ENCODE measurements at regions not wholly inside any gene's neighbourhood (a gene's known extent, or its start where the extent isn't known, plus 50 kb on each side); places are given as distances from the start of the nearest gene placed in this dataset.

DNA sequence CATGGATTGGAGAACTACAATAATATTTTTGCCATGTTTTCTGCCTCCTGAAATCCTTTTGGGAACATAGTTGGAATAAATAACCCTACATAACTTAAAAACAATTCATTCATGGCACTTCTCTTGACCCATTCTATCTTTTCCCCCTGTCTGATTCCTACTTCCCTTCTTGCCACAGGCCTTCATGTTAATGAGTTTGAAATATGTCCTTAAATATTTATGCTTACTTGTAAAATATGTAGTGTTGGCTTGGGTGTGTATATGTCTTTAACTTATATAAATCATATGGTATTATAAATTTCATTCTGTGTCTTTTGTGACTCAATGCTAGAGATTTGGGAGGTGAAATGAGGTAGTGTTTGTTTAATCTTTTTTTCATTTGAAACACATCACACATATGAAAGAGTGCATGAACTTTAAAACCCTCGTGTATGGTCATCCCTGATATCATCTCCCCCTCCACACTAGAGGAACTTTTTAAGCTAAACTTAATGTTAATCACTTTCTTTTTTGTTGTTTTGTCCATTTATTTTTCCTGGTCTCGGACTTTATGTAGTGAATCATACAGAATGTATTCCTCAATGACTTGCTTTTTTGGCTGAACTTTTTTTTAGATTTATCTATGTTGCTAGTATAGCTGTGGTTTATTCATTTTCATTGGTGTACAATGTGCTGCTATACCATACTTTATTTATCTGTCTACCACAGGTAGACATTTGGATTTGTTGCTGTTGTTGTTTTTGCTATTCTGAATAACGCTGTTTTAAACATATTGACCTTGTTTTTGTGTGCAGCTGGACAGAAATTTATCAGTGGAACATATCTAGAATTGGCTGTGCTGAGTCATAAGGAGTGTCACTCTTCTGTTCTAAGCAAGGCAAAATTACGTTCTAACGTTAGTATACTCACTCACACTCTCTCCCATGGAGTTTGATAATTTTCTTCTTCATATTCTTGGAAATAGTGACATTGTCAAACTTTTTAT, 441.6 kb downstream of the PLPP3 start:
- no peaks in the 10 kb centered on the region for H3K9me3 ChIP-seq (replicated peaks; ENCODE audit: control insufficient read depth, low read depth, low read length)
- no peaks in the 10 kb centered on the region for H3K27me3 ChIP-seq (ENCODE audit: control insufficient read depth, insufficient read depth, low read length)
- no peaks in the 10 kb centered on the region for H3K36me3 ChIP-seq (ENCODE audit: control insufficient read depth, insufficient read depth, low read length)
- H3K27ac ChIP-seq (ENCODE audit: low read length) = no peak overlapping the region
- no CpG with 5 or more reads among the region's 5 CpGs for WGBS (ENCODE audit: insufficient coverage)
- peaks cover 4% of the 10 kb centered on the region for H3K4me1 ChIP-seq (ENCODE audit: control insufficient read depth, insufficient read depth, low read length)
- DNase-seq = peak; percentile 24
- H3K4me3 ChIP-seq (ENCODE audit: low read length) = no peak overlapping the region

DNA sequence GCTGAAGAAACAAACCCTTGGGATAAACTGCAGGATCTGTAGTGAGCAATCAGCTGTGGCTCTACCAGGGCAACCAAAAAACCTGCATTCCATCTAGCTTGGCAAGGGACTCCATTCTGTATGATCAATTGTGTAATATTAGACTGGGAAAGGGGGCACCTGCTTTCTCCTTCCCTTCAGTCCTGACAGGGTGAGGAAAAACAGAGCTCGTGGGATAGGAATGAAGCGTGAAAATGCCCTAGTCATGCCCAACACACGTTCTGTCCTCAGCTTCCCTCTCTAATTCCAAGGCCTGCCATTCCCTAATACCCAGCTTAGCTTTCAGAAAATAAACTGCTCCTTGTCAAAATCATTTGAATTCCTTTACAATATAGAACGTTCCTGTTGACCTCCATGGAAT, 442.3 kb downstream of the PLPP3 start:
- H3K36me3 ChIP-seq (ENCODE audit: control insufficient read depth, insufficient read depth, low read length) = no peaks in the 10 kb centered on the region
- H3K9me3 ChIP-seq (replicated peaks; ENCODE audit: control insufficient read depth, low read depth, low read length) = no peaks in the 10 kb centered on the region
- no peak overlapping the region for H3K4me3 ChIP-seq (ENCODE audit: low read length)
- H3K27ac ChIP-seq (ENCODE audit: low read length) = no peak overlapping the region
- H3K27me3 ChIP-seq (ENCODE audit: control insufficient read depth, insufficient read depth, low read length) = no peaks in the 10 kb centered on the region
- peak; percentile 37 for DNase-seq
- WGBS (ENCODE audit: insufficient coverage) = 50% methylated on average over 2 of the region's 4 CpGs
- H3K4me1 ChIP-seq (ENCODE audit: control insufficient read depth, insufficient read depth, low read length) = peaks cover 4% of the 10 kb centered on the region

DNA sequence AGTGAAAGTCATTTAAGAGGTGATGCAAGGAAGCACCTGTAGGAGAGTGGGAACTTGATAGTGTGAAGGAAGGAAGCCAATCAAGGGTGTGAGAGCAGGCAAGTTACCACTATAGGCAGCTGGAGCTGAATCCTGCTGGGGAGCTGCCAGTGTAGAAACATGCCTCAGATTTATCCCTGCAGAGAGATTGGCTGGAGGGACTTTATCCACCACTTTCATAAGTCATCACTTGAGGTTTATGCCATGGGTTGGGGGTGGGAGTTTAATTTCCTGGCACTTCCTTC, 443.6 kb downstream of the PLPP3 start:
- no peak overlapping the region for H3K4me3 ChIP-seq (ENCODE audit: low read length)
- H3K9me3 ChIP-seq (replicated peaks; ENCODE audit: control insufficient read depth, low read depth, low read length) = no peaks in the 10 kb centered on the region
- H3K4me1 ChIP-seq (ENCODE audit: control insufficient read depth, insufficient read depth, low read length) = peaks cover 4% of the 10 kb centered on the region
- no peaks in the 10 kb centered on the region for H3K36me3 ChIP-seq (ENCODE audit: control insufficient read depth, insufficient read depth, low read length)
- no peak overlapping the region for H3K27ac ChIP-seq (ENCODE audit: low read length)
- no peaks in the 10 kb centered on the region for H3K27me3 ChIP-seq (ENCODE audit: control insufficient read depth, insufficient read depth, low read length)
- DNase-seq = no peak

DNA sequence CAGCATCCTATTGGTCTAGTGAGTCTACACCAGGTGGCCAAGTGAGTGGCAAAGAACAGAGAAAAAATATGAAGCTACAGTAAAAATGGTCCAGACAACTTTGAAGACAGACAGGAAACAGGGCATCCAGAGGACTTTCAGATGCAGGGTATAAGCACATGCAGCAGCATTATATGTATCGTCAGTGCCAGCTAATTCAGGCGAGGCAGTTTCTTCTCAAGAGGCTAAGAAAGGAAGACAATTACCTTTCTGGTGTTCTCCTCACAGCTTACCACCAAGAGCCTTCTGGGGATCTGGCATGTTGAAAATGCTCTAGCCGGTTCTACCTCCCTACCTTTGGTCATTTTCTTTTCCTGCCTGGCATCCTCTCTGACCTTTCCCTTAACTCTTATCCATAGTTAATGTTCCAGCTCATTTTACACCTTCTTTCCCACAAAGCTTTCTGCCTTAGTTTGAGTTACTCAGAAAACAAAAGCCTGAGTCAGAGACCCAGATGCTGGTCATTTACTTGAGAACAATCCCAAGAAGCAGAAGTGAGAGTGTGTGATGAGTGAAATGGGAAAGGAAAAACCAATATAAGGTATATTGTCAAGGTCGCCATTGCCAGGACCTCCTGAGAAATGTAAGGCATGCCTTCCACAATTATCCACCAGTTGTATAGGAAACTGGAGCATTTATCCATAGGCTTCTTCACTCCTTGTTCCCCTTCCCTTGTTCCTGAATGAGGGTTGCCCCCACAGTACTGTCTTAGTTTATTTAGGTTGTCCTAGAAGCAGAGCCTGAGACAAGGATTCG, 444.1 kb downstream of the PLPP3 start:
- Histone ChIP-seq H3K27me3 (ENCODE audit: control insufficient read depth, insufficient read depth, low read length) (no peaks in the 10 kb centered on the region), H3K4me3 (ENCODE audit: low read length) (no peak overlapping the region), H3K9me3 (replicated peaks; ENCODE audit: control insufficient read depth, low read depth, low read length) (no peaks in the 10 kb centered on the region), H3K4me1 (ENCODE audit: control insufficient read depth, insufficient read depth, low read length) (peaks cover 4% of the 10 kb centered on the region), H3K36me3 (ENCODE audit: control insufficient read depth, insufficient read depth, low read length) (no peaks in the 10 kb centered on the region), H3K27ac (ENCODE audit: low read length) (no peak overlapping the region)
- DNase-seq = no peak
- 73% methylated on average over 2 of the region's 5 CpGs for WGBS (ENCODE audit: insufficient coverage)

DNA sequence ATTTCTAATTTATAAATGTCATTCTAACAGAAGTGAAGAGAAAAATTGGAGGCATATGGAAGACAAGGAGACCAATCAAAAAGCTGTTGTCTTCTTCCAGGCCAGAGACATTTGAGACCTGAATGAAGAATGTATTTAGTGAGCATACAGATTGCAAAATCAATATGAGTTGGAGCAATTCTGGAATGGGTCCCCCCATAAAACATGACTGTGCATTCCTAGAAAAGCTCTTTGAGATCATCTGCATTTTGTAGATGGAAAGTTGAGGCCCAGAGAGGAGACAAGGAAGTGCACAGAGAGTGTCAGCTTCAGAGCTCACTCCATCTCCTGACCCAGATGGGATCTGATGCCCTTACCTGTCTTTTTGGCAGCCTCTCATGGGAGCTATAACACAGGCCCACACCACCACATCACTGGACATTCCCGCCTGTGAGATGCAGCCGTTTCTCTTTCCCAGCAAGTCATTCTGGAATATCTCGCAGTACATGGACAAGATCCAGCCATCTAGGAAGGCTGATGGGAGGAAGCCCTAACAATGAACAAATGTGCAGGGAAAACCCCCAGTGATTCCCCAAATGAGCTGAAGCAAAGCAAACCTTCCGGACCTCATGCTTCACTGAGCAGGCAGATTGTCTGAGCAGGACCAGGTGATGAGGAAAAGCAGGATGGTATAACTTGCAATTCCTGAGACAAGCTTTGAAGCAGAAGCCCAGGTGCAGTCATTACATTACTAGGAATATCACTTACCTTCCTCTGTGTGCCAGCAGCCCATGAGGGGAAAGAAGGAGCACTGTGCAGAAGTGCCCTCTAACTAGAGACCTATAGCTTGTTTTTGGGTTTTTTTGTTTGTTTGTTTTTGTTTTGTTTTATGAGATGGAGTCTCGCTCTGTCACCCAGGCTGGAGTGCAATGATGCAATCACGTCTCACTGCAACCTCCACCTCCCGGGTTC, 445.6 kb downstream of the PLPP3 start:
- Histone ChIP-seq H3K9me3 (replicated peaks; ENCODE audit: control insufficient read depth, low read depth, low read length) (no peaks in the 10 kb centered on the region), H3K36me3 (ENCODE audit: control insufficient read depth, insufficient read depth, low read length) (no peaks in the 10 kb centered on the region), H3K4me1 (ENCODE audit: control insufficient read depth, insufficient read depth, low read length) (peaks cover 4% of the 10 kb centered on the region), H3K27me3 (ENCODE audit: control insufficient read depth, insufficient read depth, low read length) (no peaks in the 10 kb centered on the region), H3K4me3 (ENCODE audit: low read length) (no peak overlapping the region), H3K27ac (ENCODE audit: low read length) (no peak overlapping the region)
- WGBS (ENCODE audit: insufficient coverage) = 20% methylated on average over 1 of the region's 7 CpGs
- DNase-seq = peak; percentile 64

DNA sequence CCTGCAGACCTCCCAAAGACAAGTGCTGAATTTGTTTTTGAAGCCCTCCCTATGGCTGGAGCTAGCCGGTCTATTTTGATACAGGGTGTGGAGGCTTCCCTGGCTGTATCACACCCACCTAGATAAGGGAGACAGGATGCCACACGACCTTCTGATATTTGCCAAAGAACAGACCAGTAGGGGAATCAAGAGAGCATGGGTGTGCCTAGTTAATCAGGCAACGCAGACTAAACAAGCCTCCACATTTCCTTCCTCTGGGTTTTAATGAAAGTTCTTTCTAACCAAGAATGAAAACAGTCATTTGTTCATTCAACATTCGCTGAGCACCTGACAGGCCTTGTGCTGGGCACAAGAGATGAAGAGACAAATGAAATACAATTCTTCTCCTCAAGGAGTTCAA, 446.8 kb downstream of the PLPP3 start:
- Histone ChIP-seq H3K36me3 (ENCODE audit: control insufficient read depth, insufficient read depth, low read length) (no peaks in the 10 kb centered on the region), H3K27ac (ENCODE audit: low read length) (no peak overlapping the region), H3K4me3 (ENCODE audit: low read length) (no peak overlapping the region), H3K27me3 (ENCODE audit: control insufficient read depth, insufficient read depth, low read length) (no peaks in the 10 kb centered on the region), H3K4me1 (ENCODE audit: control insufficient read depth, insufficient read depth, low read length) (peaks cover 4% of the 10 kb centered on the region), H3K9me3 (replicated peaks; ENCODE audit: control insufficient read depth, low read depth, low read length) (no peaks in the 10 kb centered on the region)
- 75% methylated on average over 1 of the region's 4 CpGs for WGBS (ENCODE audit: insufficient coverage)
- no peak for DNase-seq

DNA sequence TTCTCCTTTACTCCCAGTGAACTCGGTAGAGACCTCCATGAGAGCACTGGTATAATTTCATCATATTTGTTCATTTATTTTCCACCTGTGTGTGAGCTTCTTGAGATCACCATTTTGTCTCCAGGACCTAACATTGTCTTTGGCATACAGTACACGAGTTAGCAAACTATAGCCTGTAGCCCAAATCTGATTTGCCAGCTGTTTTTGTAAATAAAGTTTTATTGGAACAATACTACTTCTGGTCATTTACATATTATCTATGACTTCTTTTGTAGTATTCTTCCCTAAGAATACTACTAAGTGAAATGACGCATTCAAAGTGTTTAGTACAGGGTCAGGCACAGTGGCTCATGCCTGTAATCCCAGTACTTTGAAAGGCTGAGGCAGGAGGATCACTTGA, 449.5 kb downstream of the PLPP3 start:
- no peak for DNase-seq
- H3K4me3 ChIP-seq (ENCODE audit: low read length) = no peak overlapping the region
- no peaks in the 10 kb centered on the region for H3K27me3 ChIP-seq (ENCODE audit: control insufficient read depth, insufficient read depth, low read length)
- no peak overlapping the region for H3K27ac ChIP-seq (ENCODE audit: low read length)
- no peaks in the 10 kb centered on the region for H3K36me3 ChIP-seq (ENCODE audit: control insufficient read depth, insufficient read depth, low read length)
- WGBS (ENCODE audit: insufficient coverage) = no CpG with 5 or more reads among the region's 3 CpGs
- no peaks in the 10 kb centered on the region for H3K9me3 ChIP-seq (replicated peaks; ENCODE audit: control insufficient read depth, low read depth, low read length)
- no peaks in the 10 kb centered on the region for H3K4me1 ChIP-seq (ENCODE audit: control insufficient read depth, insufficient read depth, low read length)

DNA sequence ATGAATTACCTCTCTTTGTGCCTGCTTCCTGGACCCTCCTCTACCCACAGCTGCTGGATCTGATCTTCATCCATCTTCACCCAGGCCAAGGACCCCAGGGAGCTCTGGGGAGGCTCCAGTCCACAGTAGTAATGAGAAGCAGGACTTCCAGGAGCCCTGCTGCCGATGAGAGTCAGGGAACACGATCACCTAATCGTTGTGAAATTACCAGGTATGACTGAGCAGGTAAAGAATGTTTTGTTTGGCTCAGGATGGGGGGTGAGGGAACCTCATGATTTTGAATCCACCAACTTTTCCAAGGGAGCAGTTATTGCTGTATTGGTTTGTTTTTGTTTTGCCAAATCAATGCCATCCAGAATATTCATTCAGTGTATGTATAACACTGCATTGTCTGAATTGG, 454.0 kb downstream of the PLPP3 start:
- 92% methylated on average over 3 of the region's 3 CpGs for WGBS (ENCODE audit: insufficient coverage)
- H3K36me3 ChIP-seq (ENCODE audit: control insufficient read depth, insufficient read depth, low read length) = no peaks in the 10 kb centered on the region
- no peaks in the 10 kb centered on the region for H3K4me1 ChIP-seq (ENCODE audit: control insufficient read depth, insufficient read depth, low read length)
- DNase-seq = no peak
- H3K9me3 ChIP-seq (replicated peaks; ENCODE audit: control insufficient read depth, low read depth, low read length) = peaks cover 4% of the 10 kb centered on the region
- H3K27ac ChIP-seq (ENCODE audit: low read length) = no peak overlapping the region
- no peaks in the 10 kb centered on the region for H3K27me3 ChIP-seq (ENCODE audit: control insufficient read depth, insufficient read depth, low read length)
- no peak overlapping the region for H3K4me3 ChIP-seq (ENCODE audit: low read length)

DNA sequence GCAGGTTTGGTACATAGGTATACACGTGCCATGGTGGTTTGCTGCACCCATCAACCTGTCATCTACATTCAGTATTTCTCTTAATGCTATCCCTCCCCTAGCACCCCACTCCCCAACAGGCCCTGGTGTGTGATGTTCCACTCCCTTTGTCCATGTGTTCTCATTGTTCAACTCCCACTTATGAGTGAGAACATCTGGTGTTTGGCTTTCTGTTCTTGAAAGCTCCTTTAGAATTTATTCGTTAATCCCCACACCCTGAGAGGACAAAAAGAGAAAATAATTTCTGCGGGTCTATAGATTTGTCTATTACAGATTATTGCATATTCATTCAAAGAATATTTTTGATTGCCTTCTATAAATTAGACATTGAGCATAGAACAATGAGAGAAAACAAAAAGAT, 455.5 kb downstream of the PLPP3 start:
- H3K9me3 ChIP-seq (replicated peaks; ENCODE audit: control insufficient read depth, low read depth, low read length) = peaks cover 4% of the 10 kb centered on the region
- DNase-seq = no peak
- no peaks in the 10 kb centered on the region for H3K27me3 ChIP-seq (ENCODE audit: control insufficient read depth, insufficient read depth, low read length)
- H3K4me3 ChIP-seq (ENCODE audit: low read length) = no peak overlapping the region
- no CpG with 5 or more reads among the region's 3 CpGs for WGBS (ENCODE audit: insufficient coverage)
- H3K4me1 ChIP-seq (ENCODE audit: control insufficient read depth, insufficient read depth, low read length) = no peaks in the 10 kb centered on the region
- H3K27ac ChIP-seq (ENCODE audit: low read length) = no peak overlapping the region
- no peaks in the 10 kb centered on the region for H3K36me3 ChIP-seq (ENCODE audit: control insufficient read depth, insufficient read depth, low read length)

DNA sequence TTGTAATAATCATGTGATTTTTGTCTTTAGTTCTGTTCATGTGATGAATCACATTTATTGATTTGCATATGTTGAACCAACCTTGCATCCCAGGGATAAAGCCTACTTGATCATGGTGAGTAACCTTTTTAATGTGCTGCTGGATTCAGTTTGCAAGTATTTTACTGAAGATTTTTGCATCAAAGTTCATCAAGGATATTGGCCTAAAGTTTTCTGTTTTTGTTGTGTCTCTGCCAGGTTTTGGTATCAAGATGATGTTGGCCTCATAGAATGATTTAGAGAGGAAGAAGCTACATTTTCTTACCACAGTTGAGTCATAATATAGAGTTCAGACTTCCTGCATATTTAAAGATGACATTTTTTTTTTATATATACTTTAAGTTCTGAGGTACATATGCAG, 455.9 kb downstream of the PLPP3 start:
- no peaks in the 10 kb centered on the region for H3K27me3 ChIP-seq (ENCODE audit: control insufficient read depth, insufficient read depth, low read length)
- DNase-seq = no peak
- H3K36me3 ChIP-seq (ENCODE audit: control insufficient read depth, insufficient read depth, low read length) = no peaks in the 10 kb centered on the region
- H3K4me3 ChIP-seq (ENCODE audit: low read length) = no peak overlapping the region
- H3K27ac ChIP-seq (ENCODE audit: low read length) = no peak overlapping the region
- peaks cover 4% of the 10 kb centered on the region for H3K9me3 ChIP-seq (replicated peaks; ENCODE audit: control insufficient read depth, low read depth, low read length)
- H3K4me1 ChIP-seq (ENCODE audit: control insufficient read depth, insufficient read depth, low read length) = no peaks in the 10 kb centered on the region
